ENCODE measurements at regions not wholly inside any gene's neighbourhood (a gene's known extent, or its start where the extent isn't known, plus 50 kb on each side); places are given as distances from the start of the nearest gene placed in this dataset.

DNA sequence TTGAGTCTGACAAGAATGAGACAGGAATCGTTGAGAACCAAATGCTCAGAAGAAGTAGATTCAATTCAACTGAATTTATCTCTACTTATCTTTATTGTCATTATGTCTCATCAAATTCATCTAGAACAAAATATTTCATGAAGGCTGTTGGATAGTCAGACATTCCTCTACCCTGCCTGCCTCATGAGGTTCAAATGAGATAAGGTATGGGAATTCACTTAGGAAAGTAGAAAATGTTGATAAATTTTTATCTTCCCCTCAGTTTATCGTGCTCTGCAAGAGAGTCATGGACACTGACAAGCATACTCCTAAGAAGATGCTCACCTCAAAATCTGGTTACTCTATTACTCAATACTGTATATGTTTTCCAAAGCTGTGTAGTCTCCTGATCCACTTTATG, 149.7 kb upstream of the CDIN1 start:
- Mint-ChIP-seq H3K9me3 (no peaks in the 10 kb centered on the region), H3K27ac (no peak overlapping the region), H3K4me3 (no peak overlapping the region), H3K4me1 (no peaks in the 10 kb centered on the region), H3K36me3 (ENCODE audit: low read depth) (no peaks in the 10 kb centered on the region), H3K27me3 (ENCODE audit: low read depth, poor library complexity) (no peaks in the 10 kb centered on the region)
- no peak for DNase-seq
- TF ChIP-seq, protein P1, sequence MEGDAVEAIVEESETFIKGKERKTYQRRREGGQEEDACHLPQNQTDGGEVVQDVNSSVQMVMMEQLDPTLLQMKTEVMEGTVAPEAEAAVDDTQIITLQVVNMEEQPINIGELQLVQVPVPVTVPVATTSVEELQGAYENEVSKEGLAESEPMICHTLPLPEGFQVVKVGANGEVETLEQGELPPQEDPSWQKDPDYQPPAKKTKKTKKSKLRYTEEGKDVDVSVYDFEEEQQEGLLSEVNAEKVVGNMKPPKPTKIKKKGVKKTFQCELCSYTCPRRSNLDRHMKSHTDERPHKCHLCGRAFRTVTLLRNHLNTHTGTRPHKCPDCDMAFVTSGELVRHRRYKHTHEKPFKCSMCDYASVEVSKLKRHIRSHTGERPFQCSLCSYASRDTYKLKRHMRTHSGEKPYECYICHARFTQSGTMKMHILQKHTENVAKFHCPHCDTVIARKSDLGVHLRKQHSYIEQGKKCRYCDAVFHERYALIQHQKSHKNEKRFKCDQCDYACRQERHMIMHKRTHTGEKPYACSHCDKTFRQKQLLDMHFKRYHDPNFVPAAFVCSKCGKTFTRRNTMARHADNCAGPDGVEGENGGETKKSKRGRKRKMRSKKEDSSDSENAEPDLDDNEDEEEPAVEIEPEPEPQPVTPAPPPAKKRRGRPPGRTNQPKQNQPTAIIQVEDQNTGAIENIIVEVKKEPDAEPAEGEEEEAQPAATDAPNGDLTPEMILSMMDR (IDR thresholded peaks at IDR 0.05), result no peak

DNA sequence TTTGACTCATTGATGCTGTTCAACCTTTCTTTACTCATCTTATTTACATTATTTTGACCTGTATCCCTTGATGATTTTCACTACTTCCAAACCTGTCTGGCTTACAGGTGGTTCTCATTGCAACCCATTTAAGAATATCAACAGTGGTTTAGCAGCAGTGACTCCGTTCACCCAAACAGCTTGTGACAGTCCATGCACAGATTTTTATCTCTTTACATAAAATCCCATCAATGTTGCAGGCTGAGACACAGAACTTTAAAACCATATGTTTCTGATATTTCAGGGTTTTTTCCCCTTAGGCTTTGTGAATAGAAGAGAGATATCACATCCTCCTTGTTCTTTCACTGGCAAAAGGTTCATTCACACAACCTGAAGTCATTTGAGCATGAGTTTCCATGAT, 149.1 kb upstream of the CDIN1 start:
- no peak overlapping the region for H3K4me3 Mint-ChIP-seq
- DNase-seq, result no peak
- H3K4me1 Mint-ChIP-seq, result no peaks in the 10 kb centered on the region
- no peak overlapping the region for H3K27ac Mint-ChIP-seq
- no peaks in the 10 kb centered on the region for H3K27me3 Mint-ChIP-seq (ENCODE audit: low read depth, poor library complexity)
- TF ChIP-seq, protein P1 (IDR thresholded peaks at IDR 0.05), result no peak
- no peaks in the 10 kb centered on the region for H3K9me3 Mint-ChIP-seq
- no peaks in the 10 kb centered on the region for H3K36me3 Mint-ChIP-seq (ENCODE audit: low read depth)

DNA sequence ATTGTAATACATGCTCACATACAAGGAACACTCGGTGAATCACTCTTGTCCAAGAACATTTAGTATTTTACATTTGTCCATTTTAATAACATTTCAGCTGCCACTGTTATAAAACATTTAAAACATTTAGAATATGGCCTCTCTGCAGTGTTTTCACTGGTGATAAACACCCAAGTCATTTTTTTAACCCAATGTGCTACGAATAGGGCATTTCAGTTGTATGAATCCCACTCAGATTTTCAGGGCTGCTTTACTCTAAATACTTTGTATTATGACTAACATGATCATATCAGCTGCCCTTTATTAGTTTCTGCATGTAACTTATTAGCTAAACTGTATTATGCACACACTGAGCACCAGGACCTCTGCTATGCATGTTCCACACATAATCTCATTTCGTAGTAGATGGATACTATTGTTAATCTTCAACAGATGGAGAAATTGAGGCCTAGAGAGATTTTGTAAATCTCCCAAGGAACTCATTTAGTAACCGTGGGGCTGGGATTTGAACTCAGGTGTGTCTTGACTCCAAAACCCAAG, 148.6 kb upstream of the CDIN1 start:
- Mint-ChIP-seq H3K4me3 (no peak overlapping the region), H3K36me3 (ENCODE audit: low read depth) (no peaks in the 10 kb centered on the region), H3K27me3 (ENCODE audit: low read depth, poor library complexity) (peaks cover 3% of the 10 kb centered on the region), H3K4me1 (no peaks in the 10 kb centered on the region), H3K27ac (no peak overlapping the region), H3K9me3 (no peaks in the 10 kb centered on the region)
- TF ChIP-seq, protein P1 (IDR thresholded peaks at IDR 0.05), result no peak
- DNase-seq, result no peak

DNA sequence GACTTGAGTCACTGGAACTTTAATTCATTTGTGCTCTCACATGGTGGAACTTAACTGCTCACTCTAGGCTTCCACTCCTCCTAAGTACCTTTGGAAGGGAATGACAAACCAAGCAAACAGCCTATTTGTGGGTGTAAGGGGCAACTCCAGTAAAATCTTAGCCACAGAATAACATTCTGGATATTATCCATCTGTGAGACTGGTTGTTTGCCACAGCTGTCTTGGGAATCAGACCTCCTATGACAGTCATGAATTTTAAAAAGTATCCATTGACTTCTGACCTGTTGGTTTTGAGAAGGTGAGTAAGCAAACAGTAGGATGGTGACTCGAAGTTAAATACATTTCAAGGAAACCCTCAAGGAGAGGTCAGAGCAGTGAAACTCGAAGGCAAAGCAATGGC, 147.3 kb upstream of the CDIN1 start:
- Mint-ChIP-seq H3K36me3 (ENCODE audit: low read depth) (no peaks in the 10 kb centered on the region), H3K4me1 (no peaks in the 10 kb centered on the region), H3K27ac (no peak overlapping the region), H3K27me3 (ENCODE audit: low read depth, poor library complexity) (peaks cover 3% of the 10 kb centered on the region), H3K9me3 (no peaks in the 10 kb centered on the region), H3K4me3 (no peak overlapping the region)
- DNase-seq, result no peak
- TF ChIP-seq, protein P1 (IDR thresholded peaks at IDR 0.05), result no peak

DNA sequence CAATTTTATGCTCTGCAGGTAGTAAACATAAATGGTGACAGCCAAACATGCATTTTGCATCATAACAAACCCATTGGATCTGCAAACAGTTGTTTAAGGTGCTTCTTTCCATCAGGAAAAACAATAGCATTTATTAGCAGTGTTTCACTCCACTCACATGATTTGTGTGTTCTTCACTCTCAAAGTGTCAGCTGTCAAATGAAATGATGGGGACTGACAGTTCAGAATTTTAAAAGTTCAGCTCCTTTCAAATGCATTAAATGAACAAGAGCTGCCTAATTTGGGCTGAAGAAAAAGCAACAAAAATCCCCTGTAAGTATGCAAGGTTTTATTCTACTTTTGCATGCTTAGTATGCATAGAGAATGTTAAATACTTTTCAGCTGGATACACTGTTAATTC, 145.2 kb upstream of the CDIN1 start:
- Mint-ChIP-seq H3K27me3 (ENCODE audit: low read depth, poor library complexity) (peaks cover 3% of the 10 kb centered on the region), H3K9me3 (no peaks in the 10 kb centered on the region), H3K4me3 (no peak overlapping the region), H3K4me1 (no peaks in the 10 kb centered on the region), H3K27ac (no peak overlapping the region), H3K36me3 (ENCODE audit: low read depth) (no peaks in the 10 kb centered on the region)
- no peak for DNase-seq
- TF ChIP-seq, protein P1 (IDR thresholded peaks at IDR 0.05), result no peak

DNA sequence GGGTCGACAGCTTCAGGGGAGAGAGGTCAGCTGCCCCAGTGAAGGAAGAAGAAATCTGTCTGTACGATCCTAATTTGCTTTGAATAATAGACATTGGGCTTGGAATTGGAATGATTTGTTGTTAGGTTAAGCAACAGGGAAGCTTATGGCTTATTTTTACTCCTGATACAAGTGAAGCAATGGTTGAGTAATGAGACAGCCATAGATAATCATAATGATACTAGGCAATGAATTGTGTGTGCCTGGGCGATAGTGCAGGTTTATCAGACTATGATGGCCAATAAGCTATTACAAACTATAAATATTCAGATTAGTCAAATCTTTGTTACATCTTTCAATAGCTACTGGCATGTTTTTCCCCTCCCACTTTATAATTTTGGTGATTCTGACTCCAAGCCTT, 140.9 kb upstream of the CDIN1 start:
- H3K4me1 Mint-ChIP-seq, result no peaks in the 10 kb centered on the region
- TF ChIP-seq, protein P1 (IDR thresholded peaks at IDR 0.05), result no peak
- H3K27me3 Mint-ChIP-seq (ENCODE audit: low read depth, poor library complexity), result peaks cover 3% of the 10 kb centered on the region
- no peaks in the 10 kb centered on the region for H3K9me3 Mint-ChIP-seq
- no peaks in the 10 kb centered on the region for H3K36me3 Mint-ChIP-seq (ENCODE audit: low read depth)
- no peak for DNase-seq
- no peak overlapping the region for H3K27ac Mint-ChIP-seq
- no peak overlapping the region for H3K4me3 Mint-ChIP-seq
